HCT116 (cell line): ENCODE measurements at regions not wholly inside any gene's neighbourhood (a gene's known extent, or its start where the extent isn't known, plus 50 kb on each side); places are given as distances from the start of the nearest gene placed in this dataset.

Experiments
- ATAC-seq: fragments of 200-7000 bp; cut with Tn5 transposase; 2 replicates; pipeline ENCODE4 v1.9.1; 2020; ENCODE audit warnings: mild to moderate bottlenecking, moderate library complexity
- BruUV-seq: library from RNA; stranded (reverse); fragments of 400-500 nt; replicated peaks from 2 replicates; lab custom pipeline; 2021; lab: Mats Ljungman, UMichigan
- CTCF ChIA-PET: fragments of 300-600 bp; sonication (Branson Sonifier 250); formaldehyde crosslinking; loops from one replicate; lab custom pipeline; 2021; ENCODE audit warnings: antibody characterized with exemption; lab: Charles Lee
- POLR2A ChIA-PET: fragments of 300-600, 350-600 bp; sonication (Branson Sonifier 250); formaldehyde crosslinking; loops from one replicate; lab custom pipeline; 2021; ENCODE audit warnings: antibody characterized with exemption; lab: Charles Lee
- RAD21 ChIA-PET, 2 experiments: fragments of 300-600 bp; sonication (Branson Sonifier 250); formaldehyde crosslinking; loops; one replicate each; lab custom pipeline; 2023; ENCODE audit warnings: low total read pairs in 2 of 2; ENCODE audit not compliant: uncharacterized antibody in 2 of 2, unreplicated experiment in 2 of 2, low non-redundant PET in 1 of 2; lab: Charles Lee
- DNase-seq: peaks from one replicate; pipeline ENCODE4 v3.0.0-alpha.2; 2010; ENCODE audit warnings: low read depth, low spot score
- H2AFZ ChIP-seq: fragments of 200-600 bp; shearing (Covaris generic), sonication (generic); 2 replicates; pipeline ENCODE4 v1.6.1; 2017; ENCODE audit warnings: low read depth, mixed run types, mixed read lengths, antibody characterized with exemption, low read length; ENCODE audit not compliant: poor library complexity, severe bottlenecking
- H3K27ac ChIP-seq: 2 replicates; pipeline ENCODE4 v1.5.1; 2012; ENCODE audit warnings: low read depth, low read length
- H3K27me3 ChIP-seq: fragments of 200-600 bp; sonication (generic); 2 replicates; pipeline ENCODE4 v1.6.1; 2016; ENCODE audit warnings: mixed run types, low read length, mixed read lengths; ENCODE audit not compliant: insufficient read depth
- H3K36me3 ChIP-seq, 2 experiments: fragments of 200-500 bp in 1 of 2; fragments of 200-600 bp in 1 of 2; sonication (Bioruptor generic) in 1 of 2; sonication (generic) in 1 of 2; 2 replicates each; pipeline versions ENCODE4 v1.5.1 to v1.6.1; 2014 to 2016; ENCODE audit warnings: low read length in 2 of 2, inconsistent platforms in 1 of 2, mixed read lengths in 1 of 2, mixed run types in 1 of 2; ENCODE audit not compliant: insufficient read depth in 2 of 2, control insufficient read depth in 1 of 2
- H3K4me1 ChIP-seq, 2 experiments: fragments of 200-600 bp in 1 of 2; sonication (generic) in 1 of 2; 2 replicates each; pipeline versions ENCODE4 v1.5.1 to v1.6.1; 2012 to 2017; ENCODE audit warnings: low read length in 2 of 2, inconsistent platforms in 1 of 2, mild to moderate bottlenecking in 1 of 2, mixed read lengths in 1 of 2, mixed run types in 1 of 2, moderate library complexity in 1 of 2; ENCODE audit not compliant: insufficient read depth in 2 of 2, control insufficient read depth in 1 of 2
- H3K4me2 ChIP-seq: fragments of 200-600 bp; sonication (generic); 2 replicates; pipeline ENCODE4 v1.6.1; 2017; ENCODE audit warnings: mixed run types, low read length, mixed read lengths
- H3K4me3 ChIP-seq, 2 experiments: fragments of 200-600 bp in 1 of 2; sonication (generic) in 1 of 2; replicated peaks in 1 of 2; 2 replicates each; pipeline ENCODE4 v1.5.1; 2011 to 2016; ENCODE audit warnings: low read length in 2 of 2, control low read depth in 1 of 2, low read depth in 1 of 2, mild to moderate bottlenecking in 1 of 2, mixed read lengths in 1 of 2, mixed run types in 1 of 2
- H3K79me2 ChIP-seq: fragments of 200-600 bp; sonication (generic); 2 replicates; pipeline ENCODE4 v1.6.1; 2017; ENCODE audit warnings: mild to moderate bottlenecking, mixed run types, low read length, moderate library complexity, mixed read lengths; ENCODE audit not compliant: insufficient read depth
- H3K9ac ChIP-seq: fragments of 200-600 bp; sonication (generic); 2 replicates; pipeline ENCODE4 v1.6.1; 2016; ENCODE audit warnings: low read length, mixed read lengths
- H3K9me2 ChIP-seq: fragments of 200-600 bp; sonication (generic), shearing (Covaris generic); 2 replicates; pipeline ENCODE4 v1.6.1; 2017; ENCODE audit warnings: mixed run types, mild to moderate bottlenecking, moderate library complexity; ENCODE audit not compliant: insufficient read depth
- H3K9me3 ChIP-seq, 2 experiments: fragments of 200-500 bp in 1 of 2; fragments of 200-600 bp in 1 of 2; sonication (Bioruptor generic) in 1 of 2; sonication (generic) in 1 of 2; 2 replicates each; pipeline ENCODE4 v1.6.1; 2014 to 2017; ENCODE audit warnings: low read length in 2 of 2, mixed read lengths in 2 of 2, inconsistent platforms in 1 of 2, low read depth in 1 of 2, mild to moderate bottlenecking in 1 of 2, mixed run types in 1 of 2, moderate library complexity in 1 of 2; ENCODE audit not compliant: control insufficient read depth in 1 of 2, insufficient read depth in 1 of 2
- H4K20me1 ChIP-seq: fragments of 200-600 bp; sonication (generic), shearing (Covaris generic); 2 replicates; pipeline ENCODE4 v1.6.1; 2017; ENCODE audit warnings: mixed run types, mild to moderate bottlenecking, moderate library complexity; ENCODE audit not compliant: insufficient read depth
- ELF1 ChIP-seq: IDR thresholded peaks from 2 replicates; pipeline ENCODE4 v1.6.1; 2012; ENCODE audit warnings: low read depth, borderline replicate concordance
- EZH2phosphoT487 ChIP-seq: fragments of 200-600 bp; IDR thresholded peaks from 2 replicates; pipeline ENCODE4 v1.6.1; 2018; ENCODE audit warnings: antibody characterized with exemption, borderline replicate concordance
- FOSL1 ChIP-seq: IDR thresholded peaks from 2 replicates; pipeline ENCODE4 v1.6.1; 2012; ENCODE audit warnings: low read depth
- SP1 ChIP-seq: IDR thresholded peaks from 2 replicates; pipeline ENCODE4 v1.6.1; 2012; ENCODE audit warnings: low read depth
- YY1 ChIP-seq: IDR thresholded peaks from 2 replicates; pipeline ENCODE4 v1.6.1; 2011; ENCODE audit warnings: low read length, low read depth, moderate library complexity, mild to moderate bottlenecking; ENCODE audit not compliant: insufficient replicate concordance; ENCODE audit errors: extremely low read depth
- intact Hi-C: fragments of 100-400 bp; cut with micrococcal nuclease; formaldehyde crosslinking; loops from 2 replicates; pipeline ENCODE4 v1.10.0; 2022
- TF ChIP-seq, protein P1 (sequence below), 3 experiments: fragments of 200-600 bp in 1 of 3; sonication (generic) in 1 of 3; IDR thresholded peaks in 2 of 3; conservative IDR thresholded peaks in 1 of 3; 2 replicates each; pipeline ENCODE4 v1.5.1; 2012 to 2017; ENCODE audit warnings: low read depth in 2 of 3, low read length in 2 of 3, antibody characterized with exemption in 1 of 3, borderline replicate concordance in 1 of 3, control low read depth in 1 of 3, mild to moderate bottlenecking in 1 of 3, mixed read lengths in 1 of 3, mixed run types in 1 of 3, moderate library complexity in 1 of 3; ENCODE audit not compliant: insufficient read depth in 1 of 3
- TF ChIP-seq, protein P2 (sequence below): IDR thresholded peaks from 2 replicates; pipeline ENCODE4 v1.6.1; 2012
- TF ChIP-seq, protein P3 (sequence below): IDR thresholded peaks from 2 replicates; pipeline ENCODE4 v1.6.1; 2012

DNA sequence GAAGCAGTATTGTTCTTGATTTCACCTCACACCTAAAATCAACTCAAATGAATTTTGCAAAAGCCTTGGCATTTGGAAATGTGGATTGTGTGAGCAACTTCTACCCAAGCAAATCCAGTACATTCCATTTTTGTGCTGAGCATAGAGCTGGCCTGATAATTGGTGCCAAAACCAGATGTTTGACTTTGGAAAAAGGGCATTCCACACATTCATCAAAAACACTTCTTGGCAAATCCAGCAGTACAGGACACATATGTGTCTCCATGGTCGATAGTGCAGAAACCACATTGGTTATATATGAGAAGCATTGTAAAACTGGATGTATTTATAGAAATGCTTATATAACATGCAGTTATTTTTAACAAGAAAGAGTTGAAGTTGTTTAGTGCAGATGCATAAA is 210.4 kb downstream of the KCNK2 start:
- no peak overlapping the region for H3K4me3 ChIP-seq

DNA sequence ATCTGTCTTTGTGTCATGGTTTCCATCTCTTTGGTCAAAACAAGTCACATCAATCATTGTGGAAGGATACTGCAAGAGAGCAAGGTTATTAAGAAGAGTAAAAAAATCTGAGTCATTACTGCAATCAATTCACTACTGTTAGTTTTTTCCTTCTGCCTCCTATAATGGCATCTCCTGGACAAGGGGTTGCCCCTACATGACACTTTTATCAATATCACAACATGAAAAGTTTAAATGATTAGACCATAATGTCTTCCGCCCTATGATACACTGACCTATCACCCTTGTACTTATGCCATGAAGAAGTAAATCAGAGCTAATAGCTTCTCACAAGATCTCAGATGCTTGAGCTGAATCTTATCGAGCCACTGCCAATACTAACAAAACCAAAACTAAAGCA is 223.9 kb downstream of the KCNK2 start:
- Histone ChIP-seq H3K9ac (no peak overlapping the region), H3K4me3 (no peak overlapping the region), H3K36me3 (no peaks in the 10 kb centered on the region), H3K9me3 (no peaks in the 10 kb centered on the region), H3K9me2 (no peaks in the 10 kb centered on the region), H3K27ac (no peak overlapping the region), H4K20me1 (no peaks in the 10 kb centered on the region), H3K27me3 (no peaks in the 10 kb centered on the region), H2AFZ (no peak overlapping the region), H3K4me2 (no peak overlapping the region), H3K4me1 (no peaks in the 10 kb centered on the region), H3K79me2 (no peaks in the 10 kb centered on the region)
- ChIA-PET RAD21 (no interaction called here), POLR2A (no interaction called here), CTCF (no interaction called here)
- DNase-seq (no peak), ATAC-seq (no peak)
- no TSS peak for BruUV-seq
- intact Hi-C loops, result no loop called here
- TF ChIP-seq ELF1 (no peak), EZH2phosphoT487 (no peak), SP1 (no peak), YY1 (no peak)
- TF ChIP-seq, protein P1, sequence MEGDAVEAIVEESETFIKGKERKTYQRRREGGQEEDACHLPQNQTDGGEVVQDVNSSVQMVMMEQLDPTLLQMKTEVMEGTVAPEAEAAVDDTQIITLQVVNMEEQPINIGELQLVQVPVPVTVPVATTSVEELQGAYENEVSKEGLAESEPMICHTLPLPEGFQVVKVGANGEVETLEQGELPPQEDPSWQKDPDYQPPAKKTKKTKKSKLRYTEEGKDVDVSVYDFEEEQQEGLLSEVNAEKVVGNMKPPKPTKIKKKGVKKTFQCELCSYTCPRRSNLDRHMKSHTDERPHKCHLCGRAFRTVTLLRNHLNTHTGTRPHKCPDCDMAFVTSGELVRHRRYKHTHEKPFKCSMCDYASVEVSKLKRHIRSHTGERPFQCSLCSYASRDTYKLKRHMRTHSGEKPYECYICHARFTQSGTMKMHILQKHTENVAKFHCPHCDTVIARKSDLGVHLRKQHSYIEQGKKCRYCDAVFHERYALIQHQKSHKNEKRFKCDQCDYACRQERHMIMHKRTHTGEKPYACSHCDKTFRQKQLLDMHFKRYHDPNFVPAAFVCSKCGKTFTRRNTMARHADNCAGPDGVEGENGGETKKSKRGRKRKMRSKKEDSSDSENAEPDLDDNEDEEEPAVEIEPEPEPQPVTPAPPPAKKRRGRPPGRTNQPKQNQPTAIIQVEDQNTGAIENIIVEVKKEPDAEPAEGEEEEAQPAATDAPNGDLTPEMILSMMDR (IDR thresholded peaks at IDR 0.05 in 2 of 3, conservative IDR thresholded peaks at IDR 0.05 in 1 of 3; ENCODE audit: borderline replicate concordance in 1 of 3, insufficient read depth in 1 of 3, low read depth in 2 of 3, low read length in 2 of 3), result no peak
- TF ChIP-seq, protein P2, sequence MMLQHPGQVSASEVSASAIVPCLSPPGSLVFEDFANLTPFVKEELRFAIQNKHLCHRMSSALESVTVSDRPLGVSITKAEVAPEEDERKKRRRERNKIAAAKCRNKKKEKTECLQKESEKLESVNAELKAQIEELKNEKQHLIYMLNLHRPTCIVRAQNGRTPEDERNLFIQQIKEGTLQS, result no peak

More for the DNA sequence above, 210.4 kb downstream of the KCNK2 start:
- Histone ChIP-seq H4K20me1 (no peaks in the 10 kb centered on the region), H3K9me3 (no peaks in the 10 kb centered on the region), H3K4me2 (no peak overlapping the region), H2AFZ (no peak overlapping the region), H3K27ac (no peak overlapping the region), H3K27me3 (no peaks in the 10 kb centered on the region), H3K36me3 (no peaks in the 10 kb centered on the region), H3K9ac (no peak overlapping the region), H3K9me2 (no peaks in the 10 kb centered on the region), H3K4me1 (no peaks in the 10 kb centered on the region), H3K79me2 (no peaks in the 10 kb centered on the region)
- no TSS peak for BruUV-seq
- ATAC-seq, result no peak
- ChIA-PET POLR2A (no interaction called here), RAD21 (no interaction called here), CTCF (no interaction called here)
- TF ChIP-seq EZH2phosphoT487 (no peak), FOSL1 (no peak)
- TF ChIP-seq, protein P3, sequence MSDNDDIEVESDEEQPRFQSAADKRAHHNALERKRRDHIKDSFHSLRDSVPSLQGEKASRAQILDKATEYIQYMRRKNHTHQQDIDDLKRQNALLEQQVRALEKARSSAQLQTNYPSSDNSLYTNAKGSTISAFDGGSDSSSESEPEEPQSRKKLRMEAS, result no peak
- intact Hi-C loops, result no loop called here
- no peak for DNase-seq
